DOHH2 (cell line): ENCODE measurements at regions not wholly inside any gene's neighbourhood (a gene's known extent, or its start where the extent isn't known, plus 50 kb on each side); places are given as distances from the start of the nearest gene placed in this dataset.

Experiments
- H3F3A ChIP-seq: fragments of 200-600 bp; sonication (generic), shearing (Covaris generic); 2 replicates; pipeline ENCODE4 v1.6.0; 2016; ENCODE audit warnings: antibody characterized with exemption, mild to moderate bottlenecking; ENCODE audit not compliant: control insufficient read depth, insufficient read depth
- H3K27ac ChIP-seq: fragments of 200-600 bp; sonication (generic); 2 replicates; pipeline ENCODE4 v1.5.1; 2014; ENCODE audit warnings: low read depth, mild to moderate bottlenecking, low read length, moderate library complexity
- H3K27me3 ChIP-seq: fragments of 200-600 bp; sonication (generic); 2 replicates; pipeline ENCODE4 v1.6.1; 2014; ENCODE audit warnings: mild to moderate bottlenecking, low read length, mixed read lengths; ENCODE audit not compliant: control insufficient read depth
- H3K36me3 ChIP-seq: fragments of 200-600 bp; sonication (generic); 2 replicates; pipeline ENCODE4 v1.6.1; 2014; ENCODE audit warnings: mild to moderate bottlenecking, low read length, moderate library complexity, mixed read lengths; ENCODE audit not compliant: control insufficient read depth
- H3K4me1 ChIP-seq: fragments of 200-600 bp; sonication (generic); 2 replicates; pipeline ENCODE4 v1.6.1; 2014; ENCODE audit warnings: mild to moderate bottlenecking, low read length, mixed read lengths; ENCODE audit not compliant: control insufficient read depth
- H3K4me2 ChIP-seq: fragments of 200-600 bp; sonication (generic); 2 replicates; pipeline ENCODE4 v1.6.0; 2014; ENCODE audit warnings: mild to moderate bottlenecking, low read length, moderate library complexity
- H3K4me3 ChIP-seq: fragments of 200-600 bp; sonication (generic); 2 replicates; pipeline ENCODE4 v1.5.1; 2014; ENCODE audit warnings: mild to moderate bottlenecking, low read length, mixed read lengths
- H3K79me2 ChIP-seq: fragments of 200-600 bp; sonication (generic); 2 replicates; pipeline ENCODE4 v1.6.1; 2014; ENCODE audit warnings: mild to moderate bottlenecking, low read length, mixed read lengths; ENCODE audit not compliant: control insufficient read depth
- H3K9me2 ChIP-seq: fragments of 200-600 bp; sonication (generic); replicated peaks from 2 replicates; pipeline ENCODE4 v1.6.1; 2014; ENCODE audit warnings: mild to moderate bottlenecking, low read length, mixed read lengths; ENCODE audit not compliant: control insufficient read depth
- H3K9me3 ChIP-seq: fragments of 200-600 bp; sonication (generic); 2 replicates; pipeline ENCODE4 v1.6.1; 2014; ENCODE audit warnings: antibody characterized with exemption, low read length, mixed read lengths; ENCODE audit not compliant: control insufficient read depth, insufficient read depth
- H4K20me1 ChIP-seq: fragments of 200-600 bp; sonication (generic); 2 replicates; pipeline ENCODE4 v1.6.0; 2014; ENCODE audit warnings: low read depth, mild to moderate bottlenecking, antibody characterized with exemption, low read length, moderate library complexity; ENCODE audit not compliant: control insufficient read depth, insufficient read depth
- EZH2phosphoT487 ChIP-seq: fragments of 200-600 bp; sonication (generic); IDR thresholded peaks from 2 replicates; pipeline ENCODE4 v1.6.1; 2017; ENCODE audit warnings: borderline replicate concordance, mild to moderate bottlenecking, antibody characterized with exemption, low read length, moderate library complexity, mixed read lengths
- TF ChIP-seq, protein P1 (sequence below): fragments of 200-600 bp; sonication (generic); IDR thresholded peaks from one replicate; pipeline ENCODE4 v1.5.1; 2014; ENCODE audit warnings: antibody characterized with exemption, mild to moderate bottlenecking, low read depth, low read length; ENCODE audit not compliant: poor library complexity, severe bottlenecking

DNA sequence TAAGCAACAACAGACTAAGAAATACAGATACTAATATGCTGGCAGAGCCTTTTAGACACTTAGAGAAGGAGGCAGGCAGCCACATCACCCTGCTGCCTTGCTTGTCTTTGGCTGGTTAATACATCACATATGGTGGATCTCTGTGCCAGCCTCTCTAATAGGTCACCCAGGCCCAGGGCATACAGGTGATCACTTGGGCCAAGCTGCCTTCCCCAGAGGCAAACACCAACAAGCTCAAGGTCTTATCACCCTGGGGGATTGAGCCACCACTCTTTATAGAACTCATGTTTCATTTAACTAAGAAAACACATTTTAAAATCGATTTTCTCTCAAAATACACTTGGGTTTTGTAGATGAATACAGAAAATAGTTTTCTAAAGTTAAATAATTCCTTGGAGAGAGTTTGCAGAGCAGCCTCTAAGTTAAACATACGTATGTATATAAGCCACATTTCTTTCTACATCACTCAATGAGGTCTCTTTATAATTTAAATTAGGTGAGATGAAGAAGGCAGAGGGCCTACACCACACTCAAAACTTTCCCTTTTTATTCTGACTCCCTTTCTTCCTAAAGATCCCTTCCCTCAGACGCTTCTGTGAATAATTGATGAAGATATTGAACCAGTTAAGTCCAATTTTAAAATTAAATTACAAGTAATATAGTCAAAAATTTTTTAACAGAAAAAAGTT, 556.8 kb upstream of the GHITM start:
- no peaks in the 10 kb centered on the region for H3K79me2 ChIP-seq
- no peak overlapping the region for H3K4me2 ChIP-seq

DNA sequence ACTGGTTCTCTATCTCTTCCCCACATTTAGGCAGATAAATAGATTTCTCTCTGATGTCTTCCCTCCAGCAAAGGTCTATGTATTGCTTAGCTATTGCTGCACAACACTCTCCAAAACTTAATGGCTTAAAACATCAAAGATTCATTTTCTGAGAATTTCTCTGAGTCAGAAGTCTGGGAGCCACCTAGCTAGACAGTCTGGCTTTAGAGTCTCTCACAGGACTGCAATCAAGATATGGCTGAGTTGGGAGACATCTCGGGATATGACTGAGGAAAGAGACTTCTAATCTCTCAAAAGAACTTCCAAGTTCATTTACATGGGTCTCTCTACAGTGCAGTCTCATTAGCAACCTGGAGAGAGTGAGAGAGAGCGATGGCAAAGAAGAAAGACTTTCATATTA, 553.6 kb upstream of the GHITM start:
- H3F3A ChIP-seq = no peaks in the 10 kb centered on the region
- H3K4me3 ChIP-seq = no peak overlapping the region
- H3K27ac ChIP-seq = no peak overlapping the region
- no peaks in the 10 kb centered on the region for H3K79me2 ChIP-seq
- no peaks in the 10 kb centered on the region for H3K36me3 ChIP-seq
- H3K9me2 ChIP-seq = no peaks in the 10 kb centered on the region
- no peaks in the 10 kb centered on the region for H4K20me1 ChIP-seq
- H3K27me3 ChIP-seq = no peaks in the 10 kb centered on the region
- no peak for TF ChIP-seq EZH2phosphoT487
- TF ChIP-seq, protein P1, sequence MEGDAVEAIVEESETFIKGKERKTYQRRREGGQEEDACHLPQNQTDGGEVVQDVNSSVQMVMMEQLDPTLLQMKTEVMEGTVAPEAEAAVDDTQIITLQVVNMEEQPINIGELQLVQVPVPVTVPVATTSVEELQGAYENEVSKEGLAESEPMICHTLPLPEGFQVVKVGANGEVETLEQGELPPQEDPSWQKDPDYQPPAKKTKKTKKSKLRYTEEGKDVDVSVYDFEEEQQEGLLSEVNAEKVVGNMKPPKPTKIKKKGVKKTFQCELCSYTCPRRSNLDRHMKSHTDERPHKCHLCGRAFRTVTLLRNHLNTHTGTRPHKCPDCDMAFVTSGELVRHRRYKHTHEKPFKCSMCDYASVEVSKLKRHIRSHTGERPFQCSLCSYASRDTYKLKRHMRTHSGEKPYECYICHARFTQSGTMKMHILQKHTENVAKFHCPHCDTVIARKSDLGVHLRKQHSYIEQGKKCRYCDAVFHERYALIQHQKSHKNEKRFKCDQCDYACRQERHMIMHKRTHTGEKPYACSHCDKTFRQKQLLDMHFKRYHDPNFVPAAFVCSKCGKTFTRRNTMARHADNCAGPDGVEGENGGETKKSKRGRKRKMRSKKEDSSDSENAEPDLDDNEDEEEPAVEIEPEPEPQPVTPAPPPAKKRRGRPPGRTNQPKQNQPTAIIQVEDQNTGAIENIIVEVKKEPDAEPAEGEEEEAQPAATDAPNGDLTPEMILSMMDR = no peak
- no peaks in the 10 kb centered on the region for H3K4me1 ChIP-seq
- no peak overlapping the region for H3K4me2 ChIP-seq
- no peaks in the 10 kb centered on the region for H3K9me3 ChIP-seq

More for the DNA sequence above, 556.8 kb upstream of the GHITM start:
- Histone ChIP-seq H3K27me3 (no peaks in the 10 kb centered on the region), H3F3A (no peaks in the 10 kb centered on the region), H3K9me3 (no peaks in the 10 kb centered on the region), H3K27ac (no peak overlapping the region), H3K9me2 (no peaks in the 10 kb centered on the region), H3K36me3 (no peaks in the 10 kb centered on the region), H3K4me1 (no peaks in the 10 kb centered on the region), H3K4me3 (no peak overlapping the region), H4K20me1 (no peaks in the 10 kb centered on the region)
- TF ChIP-seq EZH2phosphoT487 = no peak
- TF ChIP-seq, protein P1 = no peak

DNA sequence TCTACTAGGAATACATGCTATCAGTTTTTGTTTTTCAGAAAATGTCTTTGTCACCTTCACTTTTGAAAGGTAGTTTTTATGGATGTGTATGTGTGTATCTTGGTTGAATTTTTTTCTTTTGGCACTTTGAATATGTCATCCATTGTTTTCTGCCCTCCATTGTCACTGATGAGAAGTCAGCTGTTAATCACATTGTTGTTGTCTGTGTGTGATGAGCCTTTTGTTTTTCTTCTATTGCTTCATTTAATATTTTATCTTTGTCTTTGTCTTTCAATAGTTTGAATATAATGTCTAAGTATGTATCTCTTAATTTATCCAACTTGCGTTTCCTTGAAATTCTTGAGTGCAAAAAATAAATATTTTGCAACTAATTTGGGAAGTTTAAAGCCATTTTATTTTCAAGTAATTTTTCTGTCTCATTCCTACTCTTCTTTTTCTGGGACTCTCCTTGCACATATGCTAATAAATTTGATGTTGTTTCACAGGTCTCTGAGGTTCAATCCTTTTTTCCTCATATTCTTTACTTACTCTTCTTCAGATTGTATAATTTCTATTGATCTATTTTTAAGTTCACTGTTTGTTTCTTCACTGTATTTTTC, 546.9 kb upstream of the GHITM start:
- no peaks in the 10 kb centered on the region for H3K79me2 ChIP-seq
- H3K4me3 ChIP-seq = no peak overlapping the region
- H3K27ac ChIP-seq = no peak overlapping the region
- no peaks in the 10 kb centered on the region for H3K4me1 ChIP-seq
- H3K27me3 ChIP-seq = no peaks in the 10 kb centered on the region
- no peaks in the 10 kb centered on the region for H3F3A ChIP-seq
- H3K9me3 ChIP-seq = 0 out of 2 replicates have a peak, but pooled peaks cover 4% of the 10 kb centered on the region
- H3K9me2 ChIP-seq = no peaks in the 10 kb centered on the region
- no peaks in the 10 kb centered on the region for H3K36me3 ChIP-seq
- H4K20me1 ChIP-seq = no peaks in the 10 kb centered on the region
- H3K4me2 ChIP-seq = no peak overlapping the region
- TF ChIP-seq, protein P1 = no peak
- no peak for TF ChIP-seq EZH2phosphoT487
